Osteocyte (in vitro differentiated cells): ENCODE measurements at regions not wholly inside any gene's neighbourhood (a gene's known extent, or its start where the extent isn't known, plus 50 kb on each side); places are given as distances from the start of the nearest gene placed in this dataset.

Experiments
- DNase-seq: peaks from one replicate; pipeline ENCODE4 v3.0.0; 2021; ENCODE audit warnings: mixed read lengths; ENCODE audit not compliant: unreplicated experiment; ENCODE audit errors: extremely low spot score
- H3K27ac Mint-ChIP-seq: one replicate; pipeline ENCODE4 v1.8.0; 2021; ENCODE audit warnings: mild to moderate bottlenecking, mixed read lengths; ENCODE audit not compliant: unreplicated experiment
- H3K27me3 Mint-ChIP-seq: one replicate; pipeline ENCODE4 v1.8.0; 2021; ENCODE audit warnings: mixed read lengths; ENCODE audit not compliant: unreplicated experiment
- H3K36me3 Mint-ChIP-seq: one replicate; pipeline ENCODE4 v1.8.0; 2021; ENCODE audit warnings: mixed read lengths; ENCODE audit not compliant: unreplicated experiment
- H3K4me1 Mint-ChIP-seq: one replicate; pipeline ENCODE4 v1.8.0; 2021; ENCODE audit warnings: mixed read lengths; ENCODE audit not compliant: unreplicated experiment
- H3K4me3 Mint-ChIP-seq: one replicate; pipeline ENCODE4 v1.8.0; 2021; ENCODE audit warnings: mild to moderate bottlenecking, moderate library complexity, mixed read lengths; ENCODE audit not compliant: unreplicated experiment
- H3K9me3 Mint-ChIP-seq: one replicate; pipeline ENCODE4 v1.8.0; 2021; ENCODE audit warnings: mixed read lengths; ENCODE audit not compliant: unreplicated experiment
- TF ChIP-seq, protein P1 (sequence below): fragments of 200-600 bp; sonication (generic); IDR thresholded peaks from 2 replicates; pipeline ENCODE4 v1.5.0; 2021; ENCODE audit warnings: antibody characterized with exemption, mild to moderate bottlenecking, moderate library complexity

DNA sequence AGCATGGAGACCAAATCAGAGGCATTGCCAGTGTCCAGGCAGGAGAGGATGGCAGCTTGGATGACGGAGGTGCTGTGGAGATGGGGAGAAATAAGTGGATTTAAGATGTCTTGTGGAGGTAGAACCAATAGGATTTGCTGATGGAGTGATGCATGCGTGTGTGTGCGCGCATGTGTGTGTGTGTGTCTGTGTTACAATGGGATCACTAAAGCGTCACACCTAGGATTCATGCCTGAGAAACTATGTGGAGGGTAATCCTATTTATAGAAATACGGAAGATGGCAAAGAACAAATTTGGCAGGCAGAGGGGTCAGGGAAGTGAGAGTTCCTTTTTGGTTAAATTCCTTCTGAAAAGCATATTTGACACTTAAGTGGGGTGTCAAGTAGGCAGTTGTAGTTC lies 64.8 kb upstream of the ARL8B start:
- H3K4me1 Mint-ChIP-seq: peaks cover 15% of the 10 kb centered on the region
- H3K4me3 Mint-ChIP-seq: no peak overlapping the region
- no peak overlapping the region for H3K27ac Mint-ChIP-seq
- H3K36me3 Mint-ChIP-seq: no peaks in the 10 kb centered on the region
- TF ChIP-seq, protein P1, sequence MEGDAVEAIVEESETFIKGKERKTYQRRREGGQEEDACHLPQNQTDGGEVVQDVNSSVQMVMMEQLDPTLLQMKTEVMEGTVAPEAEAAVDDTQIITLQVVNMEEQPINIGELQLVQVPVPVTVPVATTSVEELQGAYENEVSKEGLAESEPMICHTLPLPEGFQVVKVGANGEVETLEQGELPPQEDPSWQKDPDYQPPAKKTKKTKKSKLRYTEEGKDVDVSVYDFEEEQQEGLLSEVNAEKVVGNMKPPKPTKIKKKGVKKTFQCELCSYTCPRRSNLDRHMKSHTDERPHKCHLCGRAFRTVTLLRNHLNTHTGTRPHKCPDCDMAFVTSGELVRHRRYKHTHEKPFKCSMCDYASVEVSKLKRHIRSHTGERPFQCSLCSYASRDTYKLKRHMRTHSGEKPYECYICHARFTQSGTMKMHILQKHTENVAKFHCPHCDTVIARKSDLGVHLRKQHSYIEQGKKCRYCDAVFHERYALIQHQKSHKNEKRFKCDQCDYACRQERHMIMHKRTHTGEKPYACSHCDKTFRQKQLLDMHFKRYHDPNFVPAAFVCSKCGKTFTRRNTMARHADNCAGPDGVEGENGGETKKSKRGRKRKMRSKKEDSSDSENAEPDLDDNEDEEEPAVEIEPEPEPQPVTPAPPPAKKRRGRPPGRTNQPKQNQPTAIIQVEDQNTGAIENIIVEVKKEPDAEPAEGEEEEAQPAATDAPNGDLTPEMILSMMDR: no peak
- no peaks in the 10 kb centered on the region for H3K9me3 Mint-ChIP-seq
- DNase-seq: no peak
- H3K27me3 Mint-ChIP-seq: peaks cover 18% of the 10 kb centered on the region

DNA sequence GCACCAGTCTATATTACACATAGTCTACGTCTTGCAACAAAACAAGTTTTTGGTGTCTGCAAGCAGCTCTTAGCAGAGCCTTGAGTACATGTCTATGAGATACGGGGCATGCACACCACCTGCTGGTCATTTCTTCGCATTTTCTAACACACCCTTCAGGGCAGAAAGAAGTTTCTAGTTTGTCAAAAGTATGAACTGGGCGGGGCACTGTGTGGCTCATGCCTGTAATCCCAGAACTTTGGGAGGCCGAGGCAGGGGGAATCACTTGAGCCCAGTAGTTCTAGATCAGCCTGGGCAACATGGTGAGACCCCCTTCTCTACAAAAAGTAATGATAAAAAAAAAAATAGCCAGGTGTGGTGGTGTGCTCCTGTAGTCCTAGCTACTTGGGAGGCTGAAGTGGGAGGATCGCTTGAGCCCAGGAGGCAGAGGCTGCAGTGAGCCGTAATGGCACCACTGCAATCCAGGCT lies 64.2 kb upstream of the ARL8B start:
- TF ChIP-seq, protein P1: peak; percentile 83
- peak; percentile 87 for DNase-seq
- no peaks in the 10 kb centered on the region for H3K36me3 Mint-ChIP-seq
- H3K4me1 Mint-ChIP-seq: peaks cover 12% of the 10 kb centered on the region
- H3K27ac Mint-ChIP-seq: no peak overlapping the region
- H3K27me3 Mint-ChIP-seq: peaks cover 18% of the 10 kb centered on the region
- no peaks in the 10 kb centered on the region for H3K9me3 Mint-ChIP-seq
- H3K4me3 Mint-ChIP-seq: no peak overlapping the region

DNA sequence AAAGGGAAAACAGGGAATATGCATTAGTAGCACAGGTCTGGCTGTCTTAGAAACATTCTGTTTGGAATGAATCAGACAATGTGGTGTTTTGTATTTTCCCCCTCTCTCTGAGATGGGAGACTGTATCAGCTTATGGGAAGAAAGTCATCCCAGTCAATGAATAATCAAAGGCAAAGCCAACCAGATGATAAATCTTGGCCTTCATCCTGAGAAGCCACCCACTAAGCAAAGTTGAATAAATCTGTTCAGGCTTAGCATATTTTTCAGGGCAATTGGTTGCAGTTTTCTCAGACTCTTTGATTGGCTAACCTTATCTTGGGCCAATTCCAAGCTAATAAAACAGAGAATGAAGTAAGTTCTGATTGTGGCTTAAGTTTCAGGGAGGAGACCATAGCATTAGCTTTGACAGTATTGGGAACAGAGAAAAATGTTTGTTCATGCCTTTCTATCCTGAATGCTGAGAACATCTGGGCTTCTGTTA lies 63.6 kb upstream of the ARL8B start:
- Mint-ChIP-seq H3K9me3 (no peaks in the 10 kb centered on the region), H3K27ac (no peak overlapping the region), H3K36me3 (no peaks in the 10 kb centered on the region), H3K4me1 (peaks cover 6% of the 10 kb centered on the region), H3K27me3 (peaks cover 20% of the 10 kb centered on the region), H3K4me3 (no peak overlapping the region)
- DNase-seq: no peak
- TF ChIP-seq, protein P1: no peak

DNA sequence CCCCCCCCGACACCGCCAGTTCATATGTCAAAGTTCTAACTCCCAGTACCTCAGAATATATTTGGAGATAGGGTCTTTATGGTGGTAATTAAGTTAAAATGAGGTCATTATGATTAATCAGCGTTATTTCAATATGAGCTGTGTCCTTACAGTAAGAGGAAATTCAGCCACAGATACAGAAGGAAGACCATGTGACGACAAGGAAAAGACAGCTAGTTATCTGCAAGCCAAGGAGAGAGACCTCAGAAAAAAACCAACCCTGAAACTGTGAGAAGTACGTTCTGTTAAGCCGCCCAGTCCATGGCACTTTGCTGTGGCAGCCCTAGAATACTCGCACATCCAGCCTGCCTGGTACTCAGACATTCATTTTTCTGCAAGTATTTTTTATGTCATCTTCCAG lies 62.3 kb upstream of the ARL8B start:
- Mint-ChIP-seq H3K4me1 (peaks cover 4% of the 10 kb centered on the region), H3K36me3 (no peaks in the 10 kb centered on the region), H3K27ac (no peak overlapping the region), H3K27me3 (peaks cover 24% of the 10 kb centered on the region), H3K4me3 (no peak overlapping the region), H3K9me3 (no peaks in the 10 kb centered on the region)
- TF ChIP-seq, protein P1: no peak
- no peak for DNase-seq

DNA sequence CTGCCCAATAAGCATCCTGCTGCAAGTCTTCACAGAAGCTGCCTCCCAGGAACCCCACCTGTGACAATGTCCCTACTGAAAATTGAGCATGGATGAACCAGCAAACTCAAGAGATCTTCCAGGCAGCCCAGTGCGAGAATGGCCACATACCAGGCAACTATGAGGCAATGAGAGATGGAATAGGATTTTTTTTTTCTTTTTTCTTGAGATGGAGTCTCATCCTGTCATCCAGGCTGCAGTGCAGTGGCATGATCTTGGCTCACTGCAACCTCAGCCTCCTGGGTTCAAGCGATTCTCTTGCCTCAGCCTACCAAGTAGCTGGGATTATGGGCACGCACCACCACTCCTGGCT lies 60.9 kb upstream of the ARL8B start:
- Mint-ChIP-seq H3K4me1 (peaks cover 4% of the 10 kb centered on the region), H3K9me3 (no peaks in the 10 kb centered on the region), H3K27me3 (peaks cover 21% of the 10 kb centered on the region), H3K27ac (no peak overlapping the region), H3K4me3 (no peak overlapping the region), H3K36me3 (no peaks in the 10 kb centered on the region)
- TF ChIP-seq, protein P1: no peak
- DNase-seq: no peak
